Glutamatergic neuron (in vitro differentiated cells): ENCODE measurements at regions not wholly inside any gene's neighbourhood (a gene's known extent, or its start where the extent isn't known, plus 50 kb on each side); places are given as distances from the start of the nearest gene placed in this dataset.

ENCODE experiments used
- DNase-seq: peaks from one replicate; pipeline ENCODE4 v3.0.0; 2022
- H3K27ac Mint-ChIP-seq: one replicate; pipeline ENCODE4 v1.8.0; 2020; ENCODE audit warnings: mild to moderate bottlenecking, mixed read lengths, inconsistent platforms; ENCODE audit not compliant: unreplicated experiment
- H3K27me3 Mint-ChIP-seq: one replicate; pipeline ENCODE4 v1.8.0; 2020; ENCODE audit warnings: mild to moderate bottlenecking, moderate library complexity, mixed read lengths, inconsistent platforms; ENCODE audit not compliant: unreplicated experiment
- H3K36me3 Mint-ChIP-seq: one replicate; pipeline ENCODE4 v1.8.0; 2020; ENCODE audit warnings: mild to moderate bottlenecking, mixed read lengths, inconsistent platforms; ENCODE audit not compliant: unreplicated experiment
- H3K4me1 Mint-ChIP-seq: one replicate; pipeline ENCODE4 v1.8.0; 2020; ENCODE audit warnings: mild to moderate bottlenecking, low read depth, mixed read lengths, inconsistent platforms; ENCODE audit not compliant: unreplicated experiment
- H3K4me3 Mint-ChIP-seq: one replicate; pipeline ENCODE4 v1.8.0; 2020; ENCODE audit warnings: mild to moderate bottlenecking, mixed read lengths, inconsistent platforms; ENCODE audit not compliant: unreplicated experiment
- H3K9me3 Mint-ChIP-seq: one replicate; pipeline ENCODE4 v1.8.0; 2020; ENCODE audit warnings: mild to moderate bottlenecking, moderate library complexity, mixed read lengths, inconsistent platforms; ENCODE audit not compliant: unreplicated experiment
- CTCF ChIP-seq: fragments of 200-600 bp; sonication (generic); IDR thresholded peaks from one replicate; pipeline ENCODE4 v1.5.0; 2021; ENCODE audit not compliant: partially characterized antibody, unreplicated experiment

GRCh38 chr5:24777392-24777791 lies 132.6 kb upstream of the CDH10 start:
- no peak overlapping the region for H3K27ac Mint-ChIP-seq
- H3K9me3 Mint-ChIP-seq = no peaks in the 10 kb centered on the region

GRCh38 chr5:24773261-24773660 lies 128.5 kb upstream of the CDH10 start:
- no peak overlapping the region for H3K27ac Mint-ChIP-seq
- H3K9me3 Mint-ChIP-seq = no peaks in the 10 kb centered on the region
- peaks cover 2% of the 10 kb centered on the region for H3K4me1 Mint-ChIP-seq
- no peaks in the 10 kb centered on the region for H3K36me3 Mint-ChIP-seq
- H3K4me3 Mint-ChIP-seq = no peak overlapping the region
- DNase-seq = no peak
- no peak for TF ChIP-seq CTCF
- no peaks in the 10 kb centered on the region for H3K27me3 Mint-ChIP-seq

More at GRCh38 chr5:24777392-24777791, 132.6 kb upstream of the CDH10 start:
- TF ChIP-seq CTCF = no peak
- H3K4me3 Mint-ChIP-seq = no peak overlapping the region
- no peak for DNase-seq
- no peaks in the 10 kb centered on the region for H3K27me3 Mint-ChIP-seq
- H3K36me3 Mint-ChIP-seq = no peaks in the 10 kb centered on the region
- H3K4me1 Mint-ChIP-seq = no peaks in the 10 kb centered on the region

GRCh38 chr5:24767086-24767485 lies 122.3 kb upstream of the CDH10 start:
- DNase-seq = no peak
- TF ChIP-seq CTCF = no peak
- Mint-ChIP-seq H3K27me3 (peaks cover 1% of the 10 kb centered on the region), H3K4me3 (no peak overlapping the region), H3K36me3 (no peaks in the 10 kb centered on the region), H3K27ac (no peak overlapping the region), H3K9me3 (peaks cover 2% of the 10 kb centered on the region), H3K4me1 (no peaks in the 10 kb centered on the region)

GRCh38 chr5:24765219-24765618 lies 120.4 kb upstream of the CDH10 start:
- Mint-ChIP-seq H3K36me3 (peaks cover 6% of the 10 kb centered on the region), H3K4me1 (no peaks in the 10 kb centered on the region), H3K4me3 (no peak overlapping the region), H3K9me3 (peaks cover 4% of the 10 kb centered on the region), H3K27me3 (peaks cover 1% of the 10 kb centered on the region), H3K27ac (no peak overlapping the region)
- no peak for DNase-seq
- TF ChIP-seq CTCF = no peak

GRCh38 chr5:24750355-24750754 lies 105.6 kb upstream of the CDH10 start:
- H3K4me3 Mint-ChIP-seq = no peak overlapping the region
- TF ChIP-seq CTCF = no peak
- no peaks in the 10 kb centered on the region for H3K9me3 Mint-ChIP-seq
- DNase-seq = no peak
- no peaks in the 10 kb centered on the region for H3K36me3 Mint-ChIP-seq
- no peaks in the 10 kb centered on the region for H3K27me3 Mint-ChIP-seq
- no peak overlapping the region for H3K27ac Mint-ChIP-seq
- H3K4me1 Mint-ChIP-seq = no peaks in the 10 kb centered on the region
